A549 (cell line): ENCODE measurements at regions not wholly inside any gene's neighbourhood (a gene's known extent, or its start where the extent isn't known, plus 50 kb on each side); places are given as distances from the start of the nearest gene placed in this dataset.

ENCODE experiments used
- ATAC-seq, 2 experiments: fragments of 200-7000 bp in 1 of 2; fragments of >200 bp in 1 of 2; cut with Nextera tagmentation in 1 of 2; cut with Tn5 transposase in 1 of 2; 3 replicates each; pipeline versions ENCODE4 v1.8.0 to v1.9.1; 2018 to 2020; ENCODE audit warnings: mild to moderate bottlenecking in 1 of 2, moderate library complexity in 1 of 2
- CTCF ChIA-PET: fragments of 300-600 bp; sonication (Branson Sonifier 250); formaldehyde crosslinking; extraction: SDS; loops from one replicate; lab custom pipeline; 2021; ENCODE audit warnings: antibody characterized with exemption, inconsistent platforms; lab: Yijun Ruan, JAX
- POLR2A ChIA-PET: fragments of 350-600 bp; formaldehyde crosslinking; extraction: SDS; loops from one replicate; lab custom pipeline; 2021; ENCODE audit warnings: antibody characterized with exemption, inconsistent platforms; lab: Yijun Ruan, JAX
- DNase-seq, 2 experiments: peaks; one replicate each; pipeline versions ENCODE4 v3.0.0 to v3.0.0-alpha.2; 2011 to 2016; ENCODE audit warnings: low read depth in 1 of 2, low spot score in 1 of 2
- FAIRE-seq: peaks from 2 replicates; lab custom pipeline; 2011; peaks lifted over from hg19 to GRCh38; lab: Jason Lieb, UNC
- H3K27ac ChIP-seq, 2 experiments: fragments of >200 bp; sonication (Bioruptor Twin); formaldehyde crosslinking; 3 replicates each; pipeline ENCODE4 v1.5.1; 2016 to 2017
- H3K4me1 ChIP-seq: fragments of >200 bp; sonication (Bioruptor Twin); formaldehyde crosslinking; 3 replicates; pipeline ENCODE4 v1.6.1; 2016
- H3K4me2 ChIP-seq: fragments of >200 bp; sonication (Bioruptor Twin); formaldehyde crosslinking; 3 replicates; pipeline ENCODE4 v1.6.1; 2016
- H3K4me3 ChIP-seq: fragments of >200 bp; sonication (Bioruptor Twin); formaldehyde crosslinking; 3 replicates; pipeline ENCODE4 v1.5.1; 2016
- H3K9me3 ChIP-seq: fragments of >200 bp; sonication (Bioruptor Twin); formaldehyde crosslinking; 3 replicates; pipeline ENCODE4 v1.6.1; 2016
- BHLHE40 ChIP-seq: IDR thresholded peaks from 2 replicates; pipeline ENCODE4 v1.6.1; 2012; ENCODE audit warnings: low read depth, low read length, inconsistent platforms
- CHD4 ChIP-seq: fragments of 200-600 bp; sonication (generic); IDR thresholded peaks from 2 replicates; pipeline ENCODE4 v1.6.1; 2016; ENCODE audit warnings: antibody characterized with exemption, mild to moderate bottlenecking, borderline replicate concordance
- FOSL2 ChIP-seq, 2 experiments: fragments of 450-650 bp in 1 of 2; fragments of >200 bp in 1 of 2; sonication (Bioruptor Twin) in 1 of 2; formaldehyde crosslinking; IDR thresholded peaks; 2 replicates each; pipeline versions ENCODE4 v1.5.0 to v1.6.1; 2016 to 2020; ENCODE audit warnings: mild to moderate bottlenecking in 1 of 2, moderate library complexity in 1 of 2
- GATA3 ChIP-seq: IDR thresholded peaks from 2 replicates; pipeline ENCODE4 v1.6.1; 2012; ENCODE audit warnings: borderline replicate concordance
- HOXA7 ChIP-seq: fragments of 250-450 bp; sonication (Bioruptor Pico); IDR thresholded peaks from 2 replicates; pipeline ENCODE4 v1.5.0; 2020; ENCODE audit warnings: mild to moderate bottlenecking, moderate library complexity
- JUN ChIP-seq, 2 experiments: fragments of >200 bp; sonication (Bioruptor Twin); formaldehyde crosslinking; IDR thresholded peaks; 2 replicates in 1 of 2; 3 replicates in 1 of 2; pipeline ENCODE4 v1.6.1; 2016 to 2017
- KDM5A ChIP-seq: fragments of 200-600 bp; sonication (generic); IDR thresholded peaks from 2 replicates; pipeline ENCODE4 v1.6.1; 2016; ENCODE audit warnings: antibody characterized with exemption, mild to moderate bottlenecking
- MAFK ChIP-seq: fragments of 450-650 bp; IDR thresholded peaks from 2 replicates; pipeline ENCODE4 v1.6.1; 2014; ENCODE audit not compliant: partially characterized antibody
- MAZ ChIP-seq: fragments of 150-350 bp; IDR thresholded peaks from 2 replicates; pipeline ENCODE4 v1.6.1; 2014; ENCODE audit warnings: antibody characterized with exemption, low read depth, low read length, borderline replicate concordance
- MYC ChIP-seq: IDR thresholded peaks from 2 replicates; pipeline ENCODE4 v1.6.1; 2012; ENCODE audit warnings: mild to moderate bottlenecking, inconsistent platforms, low read length, improper control_type of control experiment, borderline replicate concordance
- NPAS2 ChIP-seq: fragments of 250-450 bp; sonication (Bioruptor Pico); IDR thresholded peaks from 2 replicates; pipeline ENCODE4 v1.8.0; 2022; ENCODE audit warnings: mild to moderate bottlenecking, moderate library complexity, borderline replicate concordance
- POLR2AphosphoS2 ChIP-seq: conservative IDR thresholded peaks from 2 replicates; pipeline ENCODE4 v1.6.1; 2012; ENCODE audit warnings: low read length, improper control_type of control experiment, inconsistent platforms
- RAD21 ChIP-seq, 2 experiments: fragments of >200 bp in 1 of 2; sonication (Bioruptor Twin) in 1 of 2; formaldehyde crosslinking in 1 of 2; IDR thresholded peaks in 1 of 2; conservative IDR thresholded peaks in 1 of 2; 2 replicates in 1 of 2; 3 replicates in 1 of 2; pipeline ENCODE4 v1.6.1; 2012 to 2018; ENCODE audit warnings: inconsistent platforms in 1 of 2
- RFX5 ChIP-seq: fragments of 450-650 bp; IDR thresholded peaks from 2 replicates; pipeline ENCODE4 v1.7.1; 2014; ENCODE audit warnings: antibody characterized with exemption, mild to moderate bottlenecking, moderate library complexity
- SMC3 ChIP-seq: fragments of >200 bp; sonication (Bioruptor Twin); formaldehyde crosslinking; IDR thresholded peaks from 3 replicates; pipeline ENCODE4 v1.6.1; 2018; ENCODE audit warnings: inconsistent platforms
- SREBF2 ChIP-seq: fragments of 450-650 bp; IDR thresholded peaks from 2 replicates; pipeline ENCODE4 v1.6.1; 2014; ENCODE audit warnings: mild to moderate bottlenecking, moderate library complexity
- TFCP2L1 ChIP-seq: fragments of 250-450 bp; sonication (Bioruptor Pico); IDR thresholded peaks from 2 replicates; pipeline ENCODE4 v1.5.0; 2021; ENCODE audit warnings: mild to moderate bottlenecking
- ZC3H11A ChIP-seq: fragments of 450-650 bp; IDR thresholded peaks from 2 replicates; pipeline ENCODE4 v1.6.1; 2014; ENCODE audit warnings: antibody characterized with exemption, mild to moderate bottlenecking
- WGBS: methylation state at CpG from one replicate; pipeline ENCODE4 v1.1.6; 2017; ENCODE audit errors: missing lambda C conversion rate; 5-methylcytosine and 5-hydroxymethylcytosine counted together
- TF ChIP-seq, protein P1 (sequence below): fragments of 200-600 bp; sonication (generic); IDR thresholded peaks from 2 replicates; pipeline ENCODE4 v1.6.1; 2016; ENCODE audit warnings: antibody characterized with exemption, mild to moderate bottlenecking, moderate library complexity
- TF ChIP-seq, protein P2 (sequence below): fragments of 150-350 bp; IDR thresholded peaks from 2 replicates; pipeline ENCODE4 v1.6.1; 2014; ENCODE audit warnings: low read depth, mild to moderate bottlenecking, low read length
- TF ChIP-seq, protein P3 (sequence below): fragments of >200 bp; sonication (Bioruptor Twin); formaldehyde crosslinking; IDR thresholded peaks from 3 replicates; pipeline ENCODE4 v1.6.1; 2016
- TF ChIP-seq, protein P4 (sequence below): fragments of 250-450 bp; sonication (Bioruptor Pico); IDR thresholded peaks from 2 replicates; pipeline ENCODE4 v1.5.0; 2020; ENCODE audit warnings: low read depth, mild to moderate bottlenecking, moderate library complexity
- TF ChIP-seq, protein P5 (sequence below): fragments of 450-650 bp; IDR thresholded peaks from 2 replicates; pipeline ENCODE4 v1.6.1; 2014; ENCODE audit warnings: antibody characterized with exemption

DNA sequence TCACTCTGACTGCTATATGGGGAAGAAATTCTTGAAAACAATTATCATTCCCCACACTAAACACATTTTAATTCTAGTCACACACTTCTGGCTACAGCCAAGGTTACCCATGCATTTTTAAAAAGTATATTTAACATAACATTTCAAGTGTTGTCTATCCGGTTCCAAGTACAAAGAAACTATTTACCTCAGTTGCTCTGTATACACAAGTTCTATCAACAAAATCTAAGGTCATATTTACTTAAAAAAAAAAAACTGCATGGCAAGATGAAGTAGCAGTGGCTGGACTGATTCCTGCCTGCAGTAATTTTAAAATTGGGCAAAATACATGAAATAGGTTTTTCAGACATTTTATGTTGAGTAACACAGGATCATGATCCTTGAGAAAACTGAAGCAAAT, 155.9 kb upstream of the TOM1L1 start:
- no peak for FAIRE-seq
- Histone ChIP-seq H3K9me3 (0 out of 3 replicates have a peak, but pooled peaks cover 2% of the 10 kb centered on the region), H3K27ac (no peak overlapping the region)
- CTCF ChIA-PET: no interaction called here
- TF ChIP-seq, protein P1, sequence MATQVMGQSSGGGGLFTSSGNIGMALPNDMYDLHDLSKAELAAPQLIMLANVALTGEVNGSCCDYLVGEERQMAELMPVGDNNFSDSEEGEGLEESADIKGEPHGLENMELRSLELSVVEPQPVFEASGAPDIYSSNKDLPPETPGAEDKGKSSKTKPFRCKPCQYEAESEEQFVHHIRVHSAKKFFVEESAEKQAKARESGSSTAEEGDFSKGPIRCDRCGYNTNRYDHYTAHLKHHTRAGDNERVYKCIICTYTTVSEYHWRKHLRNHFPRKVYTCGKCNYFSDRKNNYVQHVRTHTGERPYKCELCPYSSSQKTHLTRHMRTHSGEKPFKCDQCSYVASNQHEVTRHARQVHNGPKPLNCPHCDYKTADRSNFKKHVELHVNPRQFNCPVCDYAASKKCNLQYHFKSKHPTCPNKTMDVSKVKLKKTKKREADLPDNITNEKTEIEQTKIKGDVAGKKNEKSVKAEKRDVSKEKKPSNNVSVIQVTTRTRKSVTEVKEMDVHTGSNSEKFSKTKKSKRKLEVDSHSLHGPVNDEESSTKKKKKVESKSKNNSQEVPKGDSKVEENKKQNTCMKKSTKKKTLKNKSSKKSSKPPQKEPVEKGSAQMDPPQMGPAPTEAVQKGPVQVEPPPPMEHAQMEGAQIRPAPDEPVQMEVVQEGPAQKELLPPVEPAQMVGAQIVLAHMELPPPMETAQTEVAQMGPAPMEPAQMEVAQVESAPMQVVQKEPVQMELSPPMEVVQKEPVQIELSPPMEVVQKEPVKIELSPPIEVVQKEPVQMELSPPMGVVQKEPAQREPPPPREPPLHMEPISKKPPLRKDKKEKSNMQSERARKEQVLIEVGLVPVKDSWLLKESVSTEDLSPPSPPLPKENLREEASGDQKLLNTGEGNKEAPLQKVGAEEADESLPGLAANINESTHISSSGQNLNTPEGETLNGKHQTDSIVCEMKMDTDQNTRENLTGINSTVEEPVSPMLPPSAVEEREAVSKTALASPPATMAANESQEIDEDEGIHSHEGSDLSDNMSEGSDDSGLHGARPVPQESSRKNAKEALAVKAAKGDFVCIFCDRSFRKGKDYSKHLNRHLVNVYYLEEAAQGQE: no peak
- no peak for TF ChIP-seq MYC
- TF ChIP-seq SMC3: no peak
- no peak for TF ChIP-seq CHD4
- TF ChIP-seq TFCP2L1 (CRISPR knock-in tag): no peak
- TF ChIP-seq JUN (IDR thresholded peaks at IDR 0.05): no peak
- TF ChIP-seq RFX5: no peak
- TF ChIP-seq KDM5A: no peak
- no peak for TF ChIP-seq GATA3
- TF ChIP-seq NPAS2 (CRISPR knock-in tag): no peak
- TF ChIP-seq HOXA7: no peak
- TF ChIP-seq, protein P2, sequence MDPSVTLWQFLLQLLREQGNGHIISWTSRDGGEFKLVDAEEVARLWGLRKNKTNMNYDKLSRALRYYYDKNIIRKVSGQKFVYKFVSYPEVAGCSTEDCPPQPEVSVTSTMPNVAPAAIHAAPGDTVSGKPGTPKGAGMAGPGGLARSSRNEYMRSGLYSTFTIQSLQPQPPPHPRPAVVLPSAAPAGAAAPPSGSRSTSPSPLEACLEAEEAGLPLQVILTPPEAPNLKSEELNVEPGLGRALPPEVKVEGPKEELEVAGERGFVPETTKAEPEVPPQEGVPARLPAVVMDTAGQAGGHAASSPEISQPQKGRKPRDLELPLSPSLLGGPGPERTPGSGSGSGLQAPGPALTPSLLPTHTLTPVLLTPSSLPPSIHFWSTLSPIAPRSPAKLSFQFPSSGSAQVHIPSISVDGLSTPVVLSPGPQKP: no peak
- no peak for TF ChIP-seq SREBF2
- TF ChIP-seq ZC3H11A: no peak
- TF ChIP-seq BHLHE40: no peak
- TF ChIP-seq, protein P3, sequence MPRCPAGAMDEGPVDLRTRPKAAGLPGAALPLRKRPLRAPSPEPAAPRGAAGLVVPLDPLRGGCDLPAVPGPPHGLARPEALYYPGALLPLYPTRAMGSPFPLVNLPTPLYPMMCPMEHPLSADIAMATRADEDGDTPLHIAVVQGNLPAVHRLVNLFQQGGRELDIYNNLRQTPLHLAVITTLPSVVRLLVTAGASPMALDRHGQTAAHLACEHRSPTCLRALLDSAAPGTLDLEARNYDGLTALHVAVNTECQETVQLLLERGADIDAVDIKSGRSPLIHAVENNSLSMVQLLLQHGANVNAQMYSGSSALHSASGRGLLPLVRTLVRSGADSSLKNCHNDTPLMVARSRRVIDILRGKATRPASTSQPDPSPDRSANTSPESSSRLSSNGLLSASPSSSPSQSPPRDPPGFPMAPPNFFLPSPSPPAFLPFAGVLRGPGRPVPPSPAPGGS: no peak
- no peak for TF ChIP-seq MAFK
- TF ChIP-seq POLR2AphosphoS2: no peak
- no peak for TF ChIP-seq MAZ
- no peak for TF ChIP-seq RAD21 (conservative IDR thresholded peaks at IDR 0.05 in 1 of 2, IDR thresholded peaks at IDR 0.05 in 1 of 2)
- TF ChIP-seq, all 56 proteins: peak for 0
- DNase-seq (no peak), ATAC-seq (no peak)
- H3K4me2 ChIP-seq: no peak overlapping the region
- H3K4me3 ChIP-seq: no peak overlapping the region
- WGBS: 2% methylated on average over 1 of the region's 1 CpG
- no peaks in the 10 kb centered on the region for H3K4me1 ChIP-seq
- POLR2A ChIA-PET: no interaction called here

DNA sequence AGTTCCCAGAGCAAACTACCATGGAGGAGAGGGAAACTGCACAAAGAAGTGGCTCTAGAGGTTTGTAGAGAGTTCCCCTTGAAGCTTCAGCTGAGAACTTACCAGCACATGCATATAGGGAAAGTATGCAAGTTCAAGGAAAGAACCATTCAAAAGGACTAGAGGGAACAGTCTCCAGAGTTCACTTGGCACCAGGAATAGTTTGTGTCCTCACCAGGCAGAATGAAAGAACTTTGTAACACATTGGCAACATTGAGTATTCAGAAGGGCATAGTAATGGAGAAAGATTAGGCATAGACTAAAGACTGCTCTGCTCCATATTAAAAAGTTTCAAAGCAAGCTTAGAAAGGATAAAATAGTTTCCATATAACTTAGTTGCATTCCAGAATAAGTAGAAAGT, 155.4 kb upstream of the TOM1L1 start:
- CTCF ChIA-PET: interaction anchor here (0.6 kb wide), 1 partner anchor 11 kb away, joined by 3 read pairs; no protein-coding TSS in a partner anchor
- 0 out of 3 replicates have a peak, but pooled peaks cover 2% of the 10 kb centered on the region for H3K9me3 ChIP-seq
- no peak for FAIRE-seq
- no peak for TF ChIP-seq JUN (IDR thresholded peaks at IDR 0.05)
- TF ChIP-seq, protein P4, sequence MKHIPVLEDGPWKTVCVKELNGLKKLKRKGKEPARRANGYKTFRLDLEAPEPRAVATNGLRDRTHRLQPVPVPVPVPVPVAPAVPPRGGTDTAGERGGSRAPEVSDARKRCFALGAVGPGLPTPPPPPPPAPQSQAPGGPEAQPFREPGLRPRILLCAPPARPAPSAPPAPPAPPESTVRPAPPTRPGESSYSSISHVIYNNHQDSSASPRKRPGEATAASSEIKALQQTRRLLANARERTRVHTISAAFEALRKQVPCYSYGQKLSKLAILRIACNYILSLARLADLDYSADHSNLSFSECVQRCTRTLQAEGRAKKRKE: no peak
- TF ChIP-seq, protein P5, sequence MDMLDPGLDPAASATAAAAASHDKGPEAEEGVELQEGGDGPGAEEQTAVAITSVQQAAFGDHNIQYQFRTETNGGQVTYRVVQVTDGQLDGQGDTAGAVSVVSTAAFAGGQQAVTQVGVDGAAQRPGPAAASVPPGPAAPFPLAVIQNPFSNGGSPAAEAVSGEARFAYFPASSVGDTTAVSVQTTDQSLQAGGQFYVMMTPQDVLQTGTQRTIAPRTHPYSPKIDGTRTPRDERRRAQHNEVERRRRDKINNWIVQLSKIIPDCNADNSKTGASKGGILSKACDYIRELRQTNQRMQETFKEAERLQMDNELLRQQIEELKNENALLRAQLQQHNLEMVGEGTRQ: no peak
- TF ChIP-seq FOSL2 (IDR thresholded peaks at IDR 0.05): no peak
- no peak for TF ChIP-seq FOSL2 (CRISPR knock-in tag; IDR thresholded peaks at IDR 0.05)
- TF ChIP-seq TFCP2L1 (CRISPR knock-in tag): no peak
- no peak overlapping the region for H3K4me3 ChIP-seq
- H3K4me1 ChIP-seq: no peaks in the 10 kb centered on the region
- ATAC-seq: no peak
- DNase-seq: no peak
- POLR2A ChIA-PET: no interaction called here
- H3K27ac ChIP-seq: no peak overlapping the region
- H3K4me2 ChIP-seq: no peak overlapping the region
